ENCODE measurements at regions not wholly inside any gene's neighbourhood (a gene's known extent, or its start where the extent isn't known, plus 50 kb on each side); places are given as distances from the start of the nearest gene placed in this dataset.

- WGBS, 2 donors (ENCODE audit: low coverage in 1 of 2): 33 to 34% methylated on average over 2 of the region's 2 CpGs
- TF ChIP-seq POLR2A (IDR thresholded peaks at IDR 0.05): no peak
- TF ChIP-seq POLR2AphosphoS5 (IDR thresholded peaks at IDR 0.05): no peak
- TF ChIP-seq CTCF (IDR thresholded peaks at IDR 0.05): no peak
- no peak for TF ChIP-seq EP300 (IDR thresholded peaks at IDR 0.05; ENCODE audit: low read depth)
- no peaks in the 10 kb centered on the region for H3K27me3 ChIP-seq
- no peak overlapping the region for H3K27ac ChIP-seq
- H3K9me3 ChIP-seq: no peaks in the 10 kb centered on the region
- no peaks in the 10 kb centered on the region for H3K4me1 ChIP-seq
- no peaks in the 10 kb centered on the region for H3K36me3 ChIP-seq
- no peak overlapping the region for H3K4me3 ChIP-seq
- no peak for DNase-seq
- in situ Hi-C loops (cut with MboI; ENCODE audit: low pct_ligation_motif_present in 1 of 4, low pct_unique_long_range_greater_than_20kb in 1 of 4, low sequenced_read_pairs in 3 of 4): no loop called here
- intact Hi-C loops (cut with DNase I; ENCODE audit: low total_unique reads): no loop called here
Observed at GRCh38 chr5:135088911-135089310, 54.9 kb upstream of the PITX1 start.

GRCh38 chr5:135087950-135088349 lies 53.9 kb upstream of the PITX1 start:
- WGBS, 2 donors (ENCODE audit: low coverage in 1 of 2): 91% methylated on average over 1 of the region's 1 CpG; no CpG with 5 or more reads in 1 of the 2 donors
- no peak overlapping the region for H3K4me3 ChIP-seq
- TF ChIP-seq CTCF (IDR thresholded peaks at IDR 0.05): no peak
- intact Hi-C loops (cut with DNase I; ENCODE audit: low total_unique reads): no loop called here
- H3K27ac ChIP-seq: no peak overlapping the region
- in situ Hi-C loops (cut with MboI; ENCODE audit: low pct_ligation_motif_present in 1 of 4, low pct_unique_long_range_greater_than_20kb in 1 of 4, low sequenced_read_pairs in 3 of 4): no loop called here
- no peaks in the 10 kb centered on the region for H3K27me3 ChIP-seq
- no peak for DNase-seq
- H3K36me3 ChIP-seq: no peaks in the 10 kb centered on the region
- H3K4me1 ChIP-seq: no peaks in the 10 kb centered on the region
- no peaks in the 10 kb centered on the region for H3K9me3 ChIP-seq

- 73 to 80% methylated on average over 6 to 17 of the region's 17 CpGs for WGBS, 2 donors (ENCODE audit: low coverage in 1 of 2)
- H3K27ac ChIP-seq: no peak overlapping the region
- in situ Hi-C loops (cut with MboI; ENCODE audit: low pct_ligation_motif_present in 1 of 4, low pct_unique_long_range_greater_than_20kb in 1 of 4, low sequenced_read_pairs in 3 of 4): no loop called here
Observed at GRCh38 chr5:135085936-135086725, 52.1 kb upstream of the PITX1 start.

More at GRCh38 chr5:135085936-135086725, 52.1 kb upstream of the PITX1 start:
- Histone ChIP-seq H3K9me3 (peaks cover 7 to 10% of the 10 kb centered on the region in 2 donors), H3K4me3 (no peak overlapping the region), H3K36me3 (no peaks in the 10 kb centered on the region), H3K27me3 (no peaks in the 10 kb centered on the region), H3K4me1 (no peaks in the 10 kb centered on the region)
- TF ChIP-seq POLR2AphosphoS5 (IDR thresholded peaks at IDR 0.05): no peak
- no peak for TF ChIP-seq POLR2A (IDR thresholded peaks at IDR 0.05)
- no peak for TF ChIP-seq CTCF (IDR thresholded peaks at IDR 0.05)
- intact Hi-C loops (cut with DNase I; ENCODE audit: low total_unique reads): no loop called here
- no peak for DNase-seq
